HEK293 (cell line): ENCODE measurements at regions not wholly inside any gene's neighbourhood (a gene's known extent, or its start where the extent isn't known, plus 50 kb on each side); places are given as distances from the start of the nearest gene placed in this dataset.

Source experiments
- GLIS1 ChIP-seq: fragments of 450-650 bp; formaldehyde crosslinking; IDR thresholded peaks from 2 replicates; pipeline ENCODE4 v1.5.1; 2016; ENCODE audit warnings: missing biosample characterization, missing genetic modification characterization
- TF ChIP-seq, protein P1 (sequence below): fragments of 450-650 bp; formaldehyde crosslinking; IDR thresholded peaks from 2 replicates; pipeline ENCODE4 v1.5.1; 2016; ENCODE audit warnings: missing biosample characterization, missing genetic modification characterization

DNA sequence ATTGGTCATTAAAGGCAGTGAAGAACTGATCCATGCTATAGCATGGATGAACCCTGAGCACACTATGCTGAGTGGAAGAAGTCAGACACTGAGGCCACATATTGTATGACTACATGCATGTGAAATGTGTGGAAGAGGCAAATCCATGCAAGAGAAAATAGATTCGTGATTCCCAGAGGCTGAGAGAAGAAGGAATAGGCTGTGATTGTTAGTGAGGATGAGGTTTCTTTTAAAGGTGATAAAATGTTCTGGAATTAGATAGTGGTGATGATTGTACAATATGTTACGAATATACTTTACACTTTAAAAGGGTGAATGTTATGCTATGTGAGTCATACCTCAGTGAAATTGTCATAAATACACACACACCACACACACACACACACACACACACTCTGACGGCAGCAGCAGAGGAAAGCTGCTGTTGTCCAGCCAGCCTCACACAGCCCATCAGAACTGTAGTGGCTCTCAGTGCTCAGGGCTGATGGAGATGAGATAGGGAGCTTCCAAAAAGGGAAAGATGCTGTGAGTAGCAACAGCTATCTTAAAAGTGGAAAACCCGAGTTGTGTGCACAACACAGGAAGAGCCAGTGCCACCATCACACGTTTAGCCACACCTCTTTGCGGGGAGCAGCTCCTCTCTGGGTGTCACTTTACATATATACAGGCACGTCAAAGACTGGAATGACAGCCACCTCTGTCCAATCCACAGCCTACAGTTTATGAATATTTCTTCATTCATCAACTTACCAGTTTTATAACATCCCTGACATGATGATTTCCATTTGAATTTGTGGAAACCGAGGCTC is 153.0 kb downstream of the SPATA19 start:
- TF ChIP-seq, protein P1, sequence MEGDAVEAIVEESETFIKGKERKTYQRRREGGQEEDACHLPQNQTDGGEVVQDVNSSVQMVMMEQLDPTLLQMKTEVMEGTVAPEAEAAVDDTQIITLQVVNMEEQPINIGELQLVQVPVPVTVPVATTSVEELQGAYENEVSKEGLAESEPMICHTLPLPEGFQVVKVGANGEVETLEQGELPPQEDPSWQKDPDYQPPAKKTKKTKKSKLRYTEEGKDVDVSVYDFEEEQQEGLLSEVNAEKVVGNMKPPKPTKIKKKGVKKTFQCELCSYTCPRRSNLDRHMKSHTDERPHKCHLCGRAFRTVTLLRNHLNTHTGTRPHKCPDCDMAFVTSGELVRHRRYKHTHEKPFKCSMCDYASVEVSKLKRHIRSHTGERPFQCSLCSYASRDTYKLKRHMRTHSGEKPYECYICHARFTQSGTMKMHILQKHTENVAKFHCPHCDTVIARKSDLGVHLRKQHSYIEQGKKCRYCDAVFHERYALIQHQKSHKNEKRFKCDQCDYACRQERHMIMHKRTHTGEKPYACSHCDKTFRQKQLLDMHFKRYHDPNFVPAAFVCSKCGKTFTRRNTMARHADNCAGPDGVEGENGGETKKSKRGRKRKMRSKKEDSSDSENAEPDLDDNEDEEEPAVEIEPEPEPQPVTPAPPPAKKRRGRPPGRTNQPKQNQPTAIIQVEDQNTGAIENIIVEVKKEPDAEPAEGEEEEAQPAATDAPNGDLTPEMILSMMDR: no peak
- no peak for TF ChIP-seq GLIS1 (tag by site-specific recombination)
